Prostate gland (tissue), 2 donors: ENCODE measurements at regions not wholly inside any gene's neighbourhood (a gene's known extent, or its start where the extent isn't known, plus 50 kb on each side); places are given as distances from the start of the nearest gene placed in this dataset.

ENCODE experiments used
- POLR2A ChIP-seq: fragments of 450-650 bp; IDR thresholded peaks from one replicate; pipeline ENCODE4 v1.6.1; 2016; ENCODE audit warnings: antibody characterized with exemption, mild to moderate bottlenecking
- POLR2AphosphoS5 ChIP-seq: sonication (generic); formaldehyde crosslinking; IDR thresholded peaks from one replicate; pipeline ENCODE4 v1.6.1; 2017; ENCODE audit warnings: antibody characterized with exemption
- TF ChIP-seq, protein P1 (sequence below), 4 experiments: fragments of 200-600 bp in 2 of 4; fragments of 450-650 bp in 2 of 4; sonication (generic) in 2 of 4; IDR thresholded peaks; 1 replicate in 3 of 4; 2 replicates in 1 of 4; pipeline ENCODE4 v1.5.1; 2016 to 2019; ENCODE audit warnings: antibody characterized with exemption in 4 of 4, mild to moderate bottlenecking in 2 of 4, moderate library complexity in 2 of 4

GRCh38 chr2:18671363-18671762 is 82.0 kb upstream of the NT5C1B start:
- TF ChIP-seq POLR2A (no peak), POLR2AphosphoS5 (no peak)
- TF ChIP-seq, protein P1, sequence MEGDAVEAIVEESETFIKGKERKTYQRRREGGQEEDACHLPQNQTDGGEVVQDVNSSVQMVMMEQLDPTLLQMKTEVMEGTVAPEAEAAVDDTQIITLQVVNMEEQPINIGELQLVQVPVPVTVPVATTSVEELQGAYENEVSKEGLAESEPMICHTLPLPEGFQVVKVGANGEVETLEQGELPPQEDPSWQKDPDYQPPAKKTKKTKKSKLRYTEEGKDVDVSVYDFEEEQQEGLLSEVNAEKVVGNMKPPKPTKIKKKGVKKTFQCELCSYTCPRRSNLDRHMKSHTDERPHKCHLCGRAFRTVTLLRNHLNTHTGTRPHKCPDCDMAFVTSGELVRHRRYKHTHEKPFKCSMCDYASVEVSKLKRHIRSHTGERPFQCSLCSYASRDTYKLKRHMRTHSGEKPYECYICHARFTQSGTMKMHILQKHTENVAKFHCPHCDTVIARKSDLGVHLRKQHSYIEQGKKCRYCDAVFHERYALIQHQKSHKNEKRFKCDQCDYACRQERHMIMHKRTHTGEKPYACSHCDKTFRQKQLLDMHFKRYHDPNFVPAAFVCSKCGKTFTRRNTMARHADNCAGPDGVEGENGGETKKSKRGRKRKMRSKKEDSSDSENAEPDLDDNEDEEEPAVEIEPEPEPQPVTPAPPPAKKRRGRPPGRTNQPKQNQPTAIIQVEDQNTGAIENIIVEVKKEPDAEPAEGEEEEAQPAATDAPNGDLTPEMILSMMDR (IDR thresholded peaks at IDR 0.05), result no peak
